ENCODE measurements at regions not wholly inside any gene's neighbourhood (a gene's known extent, or its start where the extent isn't known, plus 50 kb on each side); places are given as distances from the start of the nearest gene placed in this dataset.

DNA sequence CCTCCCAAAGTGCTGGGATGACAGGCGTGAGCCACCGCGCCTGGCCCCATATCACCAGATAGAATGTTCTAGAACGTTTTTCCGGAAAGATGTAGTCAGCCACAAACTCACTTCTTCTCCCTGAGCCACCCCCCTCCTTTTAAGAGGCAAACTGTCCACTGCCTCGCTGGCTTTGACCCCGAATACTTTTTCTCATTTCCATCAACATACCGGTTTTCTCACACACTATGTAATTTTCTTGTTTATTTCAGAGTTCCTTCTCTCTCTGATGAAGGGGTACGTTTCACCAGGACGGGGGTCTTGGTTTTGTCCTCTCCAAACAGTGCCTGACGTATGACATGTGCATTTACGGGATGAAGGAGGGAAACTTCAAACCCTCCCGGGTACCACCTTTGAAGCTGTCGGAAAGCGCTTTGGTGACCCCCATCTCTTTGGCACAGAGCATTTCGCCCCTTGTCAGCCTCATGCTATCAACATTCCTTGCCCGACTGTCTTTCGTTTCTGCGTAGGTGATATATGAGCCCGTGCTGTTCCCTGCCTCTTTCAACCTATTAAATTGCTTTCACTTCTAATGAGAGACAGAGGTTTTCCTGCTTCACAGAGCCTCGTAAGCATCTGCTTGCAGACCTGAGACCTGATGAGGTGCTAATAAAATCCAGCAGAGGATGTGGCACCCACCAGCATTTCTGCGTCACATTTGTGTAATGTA, 73.8 kb downstream of the CRLF2 start:
- TF ChIP-seq CBX8 (IDR thresholded peaks at IDR 0.05) (no peak), NFE2L2 (conservative IDR thresholded peaks at IDR 0.05; ENCODE audit: low read length) (no peak), RNF2 (IDR thresholded peaks at IDR 0.05; ENCODE audit: borderline replicate concordance, low read depth) (no peak), RAD21 (conservative IDR thresholded peaks at IDR 0.05 in 1 of 2, IDR thresholded peaks at IDR 0.05 in 1 of 2) (no peak), CEBPB (IDR thresholded peaks at IDR 0.05) (no peak), POLR2A (IDR thresholded peaks at IDR 0.05; ENCODE audit: low read length) (no peak), SMC3 (IDR thresholded peaks at IDR 0.05) (no peak), MYC (IDR thresholded peaks at IDR 0.05; ENCODE audit: borderline replicate concordance, low read length) (no peak)
- TF ChIP-seq, protein P1, sequence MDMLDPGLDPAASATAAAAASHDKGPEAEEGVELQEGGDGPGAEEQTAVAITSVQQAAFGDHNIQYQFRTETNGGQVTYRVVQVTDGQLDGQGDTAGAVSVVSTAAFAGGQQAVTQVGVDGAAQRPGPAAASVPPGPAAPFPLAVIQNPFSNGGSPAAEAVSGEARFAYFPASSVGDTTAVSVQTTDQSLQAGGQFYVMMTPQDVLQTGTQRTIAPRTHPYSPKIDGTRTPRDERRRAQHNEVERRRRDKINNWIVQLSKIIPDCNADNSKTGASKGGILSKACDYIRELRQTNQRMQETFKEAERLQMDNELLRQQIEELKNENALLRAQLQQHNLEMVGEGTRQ (IDR thresholded peaks at IDR 0.05), result no peak
- TF ChIP-seq, protein P2, sequence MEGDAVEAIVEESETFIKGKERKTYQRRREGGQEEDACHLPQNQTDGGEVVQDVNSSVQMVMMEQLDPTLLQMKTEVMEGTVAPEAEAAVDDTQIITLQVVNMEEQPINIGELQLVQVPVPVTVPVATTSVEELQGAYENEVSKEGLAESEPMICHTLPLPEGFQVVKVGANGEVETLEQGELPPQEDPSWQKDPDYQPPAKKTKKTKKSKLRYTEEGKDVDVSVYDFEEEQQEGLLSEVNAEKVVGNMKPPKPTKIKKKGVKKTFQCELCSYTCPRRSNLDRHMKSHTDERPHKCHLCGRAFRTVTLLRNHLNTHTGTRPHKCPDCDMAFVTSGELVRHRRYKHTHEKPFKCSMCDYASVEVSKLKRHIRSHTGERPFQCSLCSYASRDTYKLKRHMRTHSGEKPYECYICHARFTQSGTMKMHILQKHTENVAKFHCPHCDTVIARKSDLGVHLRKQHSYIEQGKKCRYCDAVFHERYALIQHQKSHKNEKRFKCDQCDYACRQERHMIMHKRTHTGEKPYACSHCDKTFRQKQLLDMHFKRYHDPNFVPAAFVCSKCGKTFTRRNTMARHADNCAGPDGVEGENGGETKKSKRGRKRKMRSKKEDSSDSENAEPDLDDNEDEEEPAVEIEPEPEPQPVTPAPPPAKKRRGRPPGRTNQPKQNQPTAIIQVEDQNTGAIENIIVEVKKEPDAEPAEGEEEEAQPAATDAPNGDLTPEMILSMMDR (IDR thresholded peaks at IDR 0.05), result no peak
- TF ChIP-seq, protein P3, sequence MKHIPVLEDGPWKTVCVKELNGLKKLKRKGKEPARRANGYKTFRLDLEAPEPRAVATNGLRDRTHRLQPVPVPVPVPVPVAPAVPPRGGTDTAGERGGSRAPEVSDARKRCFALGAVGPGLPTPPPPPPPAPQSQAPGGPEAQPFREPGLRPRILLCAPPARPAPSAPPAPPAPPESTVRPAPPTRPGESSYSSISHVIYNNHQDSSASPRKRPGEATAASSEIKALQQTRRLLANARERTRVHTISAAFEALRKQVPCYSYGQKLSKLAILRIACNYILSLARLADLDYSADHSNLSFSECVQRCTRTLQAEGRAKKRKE (CRISPR knock-in tag; IDR thresholded peaks at IDR 0.05; ENCODE audit: low read depth), result no peak
- TF ChIP-seq, protein P4, sequence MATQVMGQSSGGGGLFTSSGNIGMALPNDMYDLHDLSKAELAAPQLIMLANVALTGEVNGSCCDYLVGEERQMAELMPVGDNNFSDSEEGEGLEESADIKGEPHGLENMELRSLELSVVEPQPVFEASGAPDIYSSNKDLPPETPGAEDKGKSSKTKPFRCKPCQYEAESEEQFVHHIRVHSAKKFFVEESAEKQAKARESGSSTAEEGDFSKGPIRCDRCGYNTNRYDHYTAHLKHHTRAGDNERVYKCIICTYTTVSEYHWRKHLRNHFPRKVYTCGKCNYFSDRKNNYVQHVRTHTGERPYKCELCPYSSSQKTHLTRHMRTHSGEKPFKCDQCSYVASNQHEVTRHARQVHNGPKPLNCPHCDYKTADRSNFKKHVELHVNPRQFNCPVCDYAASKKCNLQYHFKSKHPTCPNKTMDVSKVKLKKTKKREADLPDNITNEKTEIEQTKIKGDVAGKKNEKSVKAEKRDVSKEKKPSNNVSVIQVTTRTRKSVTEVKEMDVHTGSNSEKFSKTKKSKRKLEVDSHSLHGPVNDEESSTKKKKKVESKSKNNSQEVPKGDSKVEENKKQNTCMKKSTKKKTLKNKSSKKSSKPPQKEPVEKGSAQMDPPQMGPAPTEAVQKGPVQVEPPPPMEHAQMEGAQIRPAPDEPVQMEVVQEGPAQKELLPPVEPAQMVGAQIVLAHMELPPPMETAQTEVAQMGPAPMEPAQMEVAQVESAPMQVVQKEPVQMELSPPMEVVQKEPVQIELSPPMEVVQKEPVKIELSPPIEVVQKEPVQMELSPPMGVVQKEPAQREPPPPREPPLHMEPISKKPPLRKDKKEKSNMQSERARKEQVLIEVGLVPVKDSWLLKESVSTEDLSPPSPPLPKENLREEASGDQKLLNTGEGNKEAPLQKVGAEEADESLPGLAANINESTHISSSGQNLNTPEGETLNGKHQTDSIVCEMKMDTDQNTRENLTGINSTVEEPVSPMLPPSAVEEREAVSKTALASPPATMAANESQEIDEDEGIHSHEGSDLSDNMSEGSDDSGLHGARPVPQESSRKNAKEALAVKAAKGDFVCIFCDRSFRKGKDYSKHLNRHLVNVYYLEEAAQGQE (IDR thresholded peaks at IDR 0.05), result no peak
- TF ChIP-seq, protein P5, sequence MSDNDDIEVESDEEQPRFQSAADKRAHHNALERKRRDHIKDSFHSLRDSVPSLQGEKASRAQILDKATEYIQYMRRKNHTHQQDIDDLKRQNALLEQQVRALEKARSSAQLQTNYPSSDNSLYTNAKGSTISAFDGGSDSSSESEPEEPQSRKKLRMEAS (IDR thresholded peaks at IDR 0.05), result no peak
